ENCODE measurements at regions not wholly inside any gene's neighbourhood (a gene's known extent, or its start where the extent isn't known, plus 50 kb on each side); places are given as distances from the start of the nearest gene placed in this dataset.

DNA sequence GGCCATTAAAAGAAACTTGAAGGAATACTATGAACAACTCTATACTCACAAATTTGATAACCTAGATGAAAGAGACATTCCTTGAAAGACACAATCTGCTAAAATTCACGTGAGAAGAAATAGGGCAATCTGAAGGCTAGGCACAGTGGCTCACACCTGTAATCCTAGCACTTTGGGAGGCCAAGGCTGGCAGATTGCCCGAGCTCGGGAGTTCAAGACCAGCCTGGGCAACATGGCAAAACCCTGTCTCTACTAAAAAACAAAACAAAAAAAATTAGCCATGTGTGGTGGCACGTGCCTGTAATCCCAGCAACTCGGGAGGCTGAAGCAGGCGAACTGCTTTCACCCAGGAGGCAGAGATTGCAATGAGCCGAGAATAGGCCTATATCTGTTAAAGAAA, 104.8 kb downstream of the HES1 start:
- TF ChIP-seq SUZ12 (IDR thresholded peaks at IDR 0.05; ENCODE audit: extremely low read depth, insufficient read depth, insufficient read length) (no peak), ZNF274 (IDR thresholded peaks at IDR 0.05; ENCODE audit: low read depth, low read length) (no peak)
